ENCODE measurements at regions not wholly inside any gene's neighbourhood (a gene's known extent, or its start where the extent isn't known, plus 50 kb on each side); places are given as distances from the start of the nearest gene placed in this dataset.

DNA sequence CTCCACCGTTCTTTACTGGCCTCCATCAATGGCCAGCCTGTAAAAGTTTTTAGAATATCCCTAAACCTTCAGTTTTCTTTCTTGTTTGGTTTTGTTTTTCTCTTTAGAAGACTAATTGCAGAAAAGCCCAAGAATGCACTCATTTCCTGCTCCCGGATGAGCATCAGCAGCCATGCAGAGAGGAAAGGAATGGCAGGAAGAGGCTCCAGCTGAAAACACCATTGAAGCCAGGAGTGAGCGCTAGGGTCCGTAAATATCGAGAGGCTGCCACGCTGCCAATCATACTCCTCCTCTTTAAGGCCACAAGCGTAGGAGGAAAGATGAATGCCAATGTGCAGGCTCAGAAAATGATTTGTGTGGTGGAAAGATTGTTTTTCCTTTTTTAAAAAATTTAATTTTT, 57.4 kb upstream of the UBE2L5 start:
- Histone ChIP-seq H3K4me1 (ENCODE audit: control insufficient read depth, insufficient read depth, low read length) (no peaks in the 10 kb centered on the region; the same call in 1 of the 2 replicates), H3K27me3 (ENCODE audit: control insufficient read depth, insufficient read depth, low read length) (no peaks in the 10 kb centered on the region), H3K36me3 (ENCODE audit: control insufficient read depth, insufficient read depth, low read length) (no peaks in the 10 kb centered on the region), H3K4me3 (ENCODE audit: low read depth in 2 of 2, low read length in 2 of 2) (no peak overlapping the region), H3K27ac (ENCODE audit: low read length) (no peak overlapping the region), H3K9me3 (ENCODE audit: control insufficient read depth, insufficient read depth, low read depth, low read length) (no peaks in the 10 kb centered on the region)
- in situ Hi-C loops (cut with HindIII; ENCODE audit: low pct_unique_long_range_greater_than_20kb, low sequenced_read_pairs) (no loop called here), intact Hi-C loops (cut with micrococcal nuclease; ENCODE audit: unreplicated experiment) (no loop called here)
- no peak for TF ChIP-seq CTCF (IDR thresholded peaks at IDR 0.05)
- no peak for TF ChIP-seq TCF7L2 (IDR thresholded peaks at IDR 0.05; ENCODE audit: low read depth, low read length)
- TF ChIP-seq SIN3A (IDR thresholded peaks at IDR 0.05; ENCODE audit: borderline replicate concordance, insufficient read depth, low read depth, low read length): no peak
- no peak for TF ChIP-seq POLR2AphosphoS5 (IDR thresholded peaks at IDR 0.05; ENCODE audit: low read depth, low read length)
- TF ChIP-seq, protein P1, sequence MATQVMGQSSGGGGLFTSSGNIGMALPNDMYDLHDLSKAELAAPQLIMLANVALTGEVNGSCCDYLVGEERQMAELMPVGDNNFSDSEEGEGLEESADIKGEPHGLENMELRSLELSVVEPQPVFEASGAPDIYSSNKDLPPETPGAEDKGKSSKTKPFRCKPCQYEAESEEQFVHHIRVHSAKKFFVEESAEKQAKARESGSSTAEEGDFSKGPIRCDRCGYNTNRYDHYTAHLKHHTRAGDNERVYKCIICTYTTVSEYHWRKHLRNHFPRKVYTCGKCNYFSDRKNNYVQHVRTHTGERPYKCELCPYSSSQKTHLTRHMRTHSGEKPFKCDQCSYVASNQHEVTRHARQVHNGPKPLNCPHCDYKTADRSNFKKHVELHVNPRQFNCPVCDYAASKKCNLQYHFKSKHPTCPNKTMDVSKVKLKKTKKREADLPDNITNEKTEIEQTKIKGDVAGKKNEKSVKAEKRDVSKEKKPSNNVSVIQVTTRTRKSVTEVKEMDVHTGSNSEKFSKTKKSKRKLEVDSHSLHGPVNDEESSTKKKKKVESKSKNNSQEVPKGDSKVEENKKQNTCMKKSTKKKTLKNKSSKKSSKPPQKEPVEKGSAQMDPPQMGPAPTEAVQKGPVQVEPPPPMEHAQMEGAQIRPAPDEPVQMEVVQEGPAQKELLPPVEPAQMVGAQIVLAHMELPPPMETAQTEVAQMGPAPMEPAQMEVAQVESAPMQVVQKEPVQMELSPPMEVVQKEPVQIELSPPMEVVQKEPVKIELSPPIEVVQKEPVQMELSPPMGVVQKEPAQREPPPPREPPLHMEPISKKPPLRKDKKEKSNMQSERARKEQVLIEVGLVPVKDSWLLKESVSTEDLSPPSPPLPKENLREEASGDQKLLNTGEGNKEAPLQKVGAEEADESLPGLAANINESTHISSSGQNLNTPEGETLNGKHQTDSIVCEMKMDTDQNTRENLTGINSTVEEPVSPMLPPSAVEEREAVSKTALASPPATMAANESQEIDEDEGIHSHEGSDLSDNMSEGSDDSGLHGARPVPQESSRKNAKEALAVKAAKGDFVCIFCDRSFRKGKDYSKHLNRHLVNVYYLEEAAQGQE (IDR thresholded peaks at IDR 0.05; ENCODE audit: insufficient read depth in 1 of 2, low read depth in 2 of 2, low read length in 1 of 2): no peak
- ChIA-PET POLR2A (no interaction called here), CTCF (no interaction called here)
- no TSS peak for BruUV-seq (replicated peaks)
- ATAC-seq: no peak
- DNase-seq (ENCODE audit: low read depth, low spot score): no peak

DNA sequence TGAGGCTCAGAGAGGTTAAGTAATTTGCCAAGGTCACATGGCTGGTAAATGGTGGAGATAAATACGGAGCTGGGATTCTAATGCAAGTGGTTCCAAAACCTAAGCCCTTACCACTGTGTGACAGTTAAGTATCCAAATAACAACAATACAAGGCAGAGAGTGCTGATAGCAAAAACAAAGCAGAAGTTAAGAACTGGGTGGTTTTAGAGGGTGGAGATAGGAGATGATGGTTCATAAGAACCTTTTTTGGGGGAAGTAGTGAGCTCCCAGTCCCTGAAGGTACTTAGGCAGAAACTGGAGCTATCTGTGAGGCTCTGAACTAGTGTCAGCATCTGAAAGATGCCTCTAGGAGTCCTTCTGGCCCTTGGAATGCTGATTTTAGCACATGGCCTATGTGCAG, 56.2 kb upstream of the UBE2L5 start:
- no peak overlapping the region for H3K27ac ChIP-seq (ENCODE audit: low read length)
- no peak for ATAC-seq
- BruUV-seq (replicated peaks): no TSS peak
- ChIA-PET CTCF (no interaction called here), POLR2A (no interaction called here)
- no peaks in the 10 kb centered on the region for H3K36me3 ChIP-seq (ENCODE audit: control insufficient read depth, insufficient read depth, low read length)
- H3K9me3 ChIP-seq (ENCODE audit: control insufficient read depth, insufficient read depth, low read depth, low read length): no peaks in the 10 kb centered on the region
- TF ChIP-seq, protein P1 (IDR thresholded peaks at IDR 0.05; ENCODE audit: insufficient read depth in 1 of 2, low read depth in 2 of 2, low read length in 1 of 2): no peak
- no peak for TF ChIP-seq CTCF (IDR thresholded peaks at IDR 0.05)
- no peak for TF ChIP-seq SIN3A (IDR thresholded peaks at IDR 0.05; ENCODE audit: borderline replicate concordance, insufficient read depth, low read depth, low read length)
- TF ChIP-seq TCF7L2 (IDR thresholded peaks at IDR 0.05; ENCODE audit: low read depth, low read length): no peak
- no peak for TF ChIP-seq POLR2AphosphoS5 (IDR thresholded peaks at IDR 0.05; ENCODE audit: low read depth, low read length)
- in situ Hi-C loops (cut with HindIII; ENCODE audit: low pct_unique_long_range_greater_than_20kb, low sequenced_read_pairs) (no loop called here), intact Hi-C loops (cut with micrococcal nuclease; ENCODE audit: unreplicated experiment) (no loop called here)
- H3K4me1 ChIP-seq (ENCODE audit: control insufficient read depth, insufficient read depth, low read length): no peaks in the 10 kb centered on the region; the same call in 1 of the 2 replicates
- H3K27me3 ChIP-seq (ENCODE audit: control insufficient read depth, insufficient read depth, low read length): no peaks in the 10 kb centered on the region
- no peak for DNase-seq (ENCODE audit: low read depth, low spot score)
- H3K4me3 ChIP-seq (ENCODE audit: low read depth in 2 of 2, low read length in 2 of 2): no peak overlapping the region

Measured in Panc1 (cell line).